H9 (cell line): ENCODE measurements at regions not wholly inside any gene's neighbourhood (a gene's known extent, or its start where the extent isn't known, plus 50 kb on each side); places are given as distances from the start of the nearest gene placed in this dataset.

Experiments used
- DNase-seq: peaks from one replicate; pipeline ENCODE4 v3.0.0-alpha.2; 2017
- H2AFZ ChIP-seq: one replicate; pipeline ENCODE4 v1.6.1; 2013; ENCODE audit warnings: mild to moderate bottlenecking, low read length, control low read depth, moderate library complexity
- H2AK5ac ChIP-seq: 2 replicates; pipeline ENCODE4 v1.6.1; 2013; ENCODE audit warnings: low read length, control low read depth, mixed read lengths; ENCODE audit not compliant: insufficient read length
- H2BK120ac ChIP-seq: one replicate; pipeline ENCODE4 v1.6.1; 2013; ENCODE audit warnings: low read depth, mild to moderate bottlenecking, low read length, control low read depth, inconsistent platforms; ENCODE audit not compliant: poor library complexity, severe bottlenecking
- H2BK12ac ChIP-seq: 2 replicates; pipeline ENCODE4 v1.6.1; 2013; ENCODE audit warnings: low read length, control low read depth, mixed read lengths, low read depth; ENCODE audit not compliant: insufficient read length
- H2BK15ac ChIP-seq: 2 replicates; pipeline ENCODE4 v1.6.1; 2013; ENCODE audit warnings: low read depth, low read length, control low read depth
- H2BK20ac ChIP-seq: one replicate; pipeline ENCODE4 v1.6.1; 2013; ENCODE audit warnings: low read depth, mild to moderate bottlenecking, low read length, control low read depth, inconsistent platforms; ENCODE audit not compliant: poor library complexity, severe bottlenecking
- H2BK5ac ChIP-seq: 2 replicates; pipeline ENCODE4 v1.6.1; 2013; ENCODE audit warnings: low read length, control low read depth, mixed read lengths; ENCODE audit not compliant: insufficient read length
- H3K14ac ChIP-seq: 2 replicates; pipeline ENCODE4 v1.6.1; 2013; ENCODE audit warnings: low read length, control low read depth; ENCODE audit not compliant: insufficient read depth
- H3K18ac ChIP-seq: 2 replicates; pipeline ENCODE4 v1.6.1; 2013; ENCODE audit warnings: low read depth, mild to moderate bottlenecking, mixed read lengths, low read length, control low read depth; ENCODE audit not compliant: insufficient read length
- H3K23ac ChIP-seq: 2 replicates; pipeline ENCODE4 v1.6.1; 2013; ENCODE audit warnings: low read length, control low read depth, mixed read lengths, low read depth; ENCODE audit not compliant: insufficient read length
- H3K23me2 ChIP-seq: 2 replicates; pipeline ENCODE4 v1.6.1; 2013; ENCODE audit warnings: low read depth, mild to moderate bottlenecking, mixed read lengths, low read length, control low read depth; ENCODE audit not compliant: insufficient read length, poor library complexity, severe bottlenecking
- H3K27ac ChIP-seq: 2 replicates; pipeline ENCODE4 v1.5.1; 2013; ENCODE audit warnings: low read length, control low read depth, mixed read lengths, low read depth; ENCODE audit not compliant: insufficient read length
- H3K27me3 ChIP-seq: 2 replicates; pipeline ENCODE4 v1.6.1; 2013; ENCODE audit warnings: low read length, control low read depth, inconsistent platforms; ENCODE audit not compliant: insufficient read depth
- H3K4ac ChIP-seq: 2 replicates; pipeline ENCODE4 v1.6.1; 2013; ENCODE audit warnings: low read depth, mild to moderate bottlenecking, control low read depth, inconsistent platforms, low read length, moderate library complexity
- H3K4me1 ChIP-seq: 2 replicates; pipeline ENCODE4 v1.6.1; 2013; ENCODE audit warnings: low read length, control low read depth, inconsistent platforms; ENCODE audit not compliant: insufficient read depth
- H3K4me2 ChIP-seq: 2 replicates; pipeline ENCODE4 v1.6.1; 2013; ENCODE audit warnings: low read length, control low read depth, mixed read lengths; ENCODE audit not compliant: insufficient read length, insufficient read depth
- H3K56ac ChIP-seq: 2 replicates; pipeline ENCODE4 v1.6.1; 2013; ENCODE audit warnings: low read depth, mild to moderate bottlenecking, mixed read lengths, low read length, control low read depth; ENCODE audit not compliant: insufficient read length
- H3K79me1 ChIP-seq: 2 replicates; pipeline ENCODE4 v1.6.1; 2013; ENCODE audit warnings: low read depth, mild to moderate bottlenecking, moderate library complexity, low read length, control low read depth, inconsistent platforms; ENCODE audit not compliant: insufficient read depth, poor library complexity, severe bottlenecking
- H3K79me2 ChIP-seq: 2 replicates; pipeline ENCODE4 v1.6.1; 2013; ENCODE audit warnings: low read length, control low read depth, inconsistent platforms; ENCODE audit not compliant: insufficient read depth
- H3K9ac ChIP-seq: 2 replicates; pipeline ENCODE4 v1.6.1; 2013; ENCODE audit warnings: low read length, control low read depth, mixed read lengths; ENCODE audit not compliant: insufficient read length; ENCODE audit errors: extremely low read depth
- H3K9me3 ChIP-seq: one replicate; pipeline ENCODE4 v1.6.1; 2013; ENCODE audit warnings: low read depth, low read length, inconsistent platforms; ENCODE audit not compliant: control insufficient read depth
- H3T11ph ChIP-seq: one replicate; pipeline ENCODE4 v1.6.1; 2013; ENCODE audit warnings: mild to moderate bottlenecking, low read length, control low read depth, inconsistent platforms
- H4K20me1 ChIP-seq: one replicate; pipeline ENCODE4 v1.6.1; 2013; ENCODE audit not compliant: control insufficient read depth, insufficient read length, insufficient read depth
- H4K5ac ChIP-seq: 2 replicates; pipeline ENCODE4 v1.6.1; 2013; ENCODE audit warnings: low read depth, mild to moderate bottlenecking, mixed read lengths, low read length, control low read depth; ENCODE audit not compliant: insufficient read length
- H4K8ac ChIP-seq: replicated peaks from 2 replicates; pipeline ENCODE4 v1.6.1; 2013; ENCODE audit warnings: low read length, control low read depth, mixed read lengths, low read depth; ENCODE audit not compliant: insufficient read length
- H4K91ac ChIP-seq: 2 replicates; pipeline ENCODE4 v1.6.1; 2013; ENCODE audit warnings: low read depth, mild to moderate bottlenecking, moderate library complexity, mixed read lengths, low read length, control low read depth; ENCODE audit not compliant: insufficient read length
- H3K27ac Mint-ChIP-seq, 3 experiments: 2 replicates in 2 of 3; 3 replicates in 1 of 3; pipeline ENCODE4 v1.8.0; 2020 to 2021; ENCODE audit warnings: mixed read lengths in 3 of 3, mild to moderate bottlenecking in 1 of 3, moderate library complexity in 1 of 3
- H3K27me3 Mint-ChIP-seq: 2 replicates; pipeline ENCODE4 v1.8.0; 2021; ENCODE audit warnings: low read depth, mild to moderate bottlenecking, moderate library complexity, mixed read lengths
- H3K36me3 Mint-ChIP-seq, 3 experiments: 2 replicates in 2 of 3; 3 replicates in 1 of 3; pipeline ENCODE4 v1.8.0; 2020 to 2021; ENCODE audit warnings: low read depth in 3 of 3, mixed read lengths in 3 of 3; ENCODE audit not compliant: insufficient read depth in 1 of 3
- H3K4me1 Mint-ChIP-seq, 2 experiments: 2 replicates each; pipeline ENCODE4 v1.8.0; 2020; ENCODE audit warnings: mixed read lengths in 2 of 2
- H3K4me3 Mint-ChIP-seq, 2 experiments: 2 replicates in 1 of 2; 3 replicates in 1 of 2; pipeline ENCODE4 v1.8.0; 2020 to 2021; ENCODE audit warnings: mild to moderate bottlenecking in 2 of 2, mixed read lengths in 2 of 2, moderate library complexity in 1 of 2
- H3K9me3 Mint-ChIP-seq, 2 experiments: 2 replicates in 1 of 2; 3 replicates in 1 of 2; pipeline ENCODE4 v1.8.0; 2020; ENCODE audit warnings: mild to moderate bottlenecking in 2 of 2, mixed read lengths in 2 of 2, moderate library complexity in 1 of 2
- TF ChIP-seq, protein P1 (sequence below): fragments of 200-600 bp; sonication (generic); conservative IDR thresholded peaks from 3 replicates; pipeline ENCODE4 v1.8.0; 2021; ENCODE audit warnings: antibody characterized with exemption, mild to moderate bottlenecking

GRCh38 chr18:39455285-39455684, 1889.7 kb upstream of the CELF4 start:
- Mint-ChIP-seq H3K4me3 (no peak overlapping the region), H3K36me3 (no peaks in the 10 kb centered on the region; a peak in 1 of 7 replicates), H3K27me3 (no peaks in the 10 kb centered on the region), H3K9me3 (no peaks in the 10 kb centered on the region), H3K4me1 (peaks cover 0 to 4% of the 10 kb centered on the region in 2 experiments; a peak in 2 of 4 replicates), H3K27ac (no peak overlapping the region)
- TF ChIP-seq, protein P1, sequence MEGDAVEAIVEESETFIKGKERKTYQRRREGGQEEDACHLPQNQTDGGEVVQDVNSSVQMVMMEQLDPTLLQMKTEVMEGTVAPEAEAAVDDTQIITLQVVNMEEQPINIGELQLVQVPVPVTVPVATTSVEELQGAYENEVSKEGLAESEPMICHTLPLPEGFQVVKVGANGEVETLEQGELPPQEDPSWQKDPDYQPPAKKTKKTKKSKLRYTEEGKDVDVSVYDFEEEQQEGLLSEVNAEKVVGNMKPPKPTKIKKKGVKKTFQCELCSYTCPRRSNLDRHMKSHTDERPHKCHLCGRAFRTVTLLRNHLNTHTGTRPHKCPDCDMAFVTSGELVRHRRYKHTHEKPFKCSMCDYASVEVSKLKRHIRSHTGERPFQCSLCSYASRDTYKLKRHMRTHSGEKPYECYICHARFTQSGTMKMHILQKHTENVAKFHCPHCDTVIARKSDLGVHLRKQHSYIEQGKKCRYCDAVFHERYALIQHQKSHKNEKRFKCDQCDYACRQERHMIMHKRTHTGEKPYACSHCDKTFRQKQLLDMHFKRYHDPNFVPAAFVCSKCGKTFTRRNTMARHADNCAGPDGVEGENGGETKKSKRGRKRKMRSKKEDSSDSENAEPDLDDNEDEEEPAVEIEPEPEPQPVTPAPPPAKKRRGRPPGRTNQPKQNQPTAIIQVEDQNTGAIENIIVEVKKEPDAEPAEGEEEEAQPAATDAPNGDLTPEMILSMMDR, result no peak
- H3K4me2 ChIP-seq, result no peak overlapping the region
- no peak overlapping the region for H3K56ac ChIP-seq
- H3K27ac ChIP-seq, result no peak overlapping the region
- no peaks in the 10 kb centered on the region for H3K23me2 ChIP-seq
- no peak overlapping the region for H3K23ac ChIP-seq
- no peaks in the 10 kb centered on the region for H3K79me1 ChIP-seq
- H2BK15ac ChIP-seq, result no peak overlapping the region
- H3K9me3 ChIP-seq, result no peaks in the 10 kb centered on the region
- no peaks in the 10 kb centered on the region for H3K4me1 ChIP-seq
- H4K8ac ChIP-seq, result no peak overlapping the region
- no peak overlapping the region for H3K4ac ChIP-seq
- peak overlapping the region; percentile 53 for H4K5ac ChIP-seq
- no peak overlapping the region for H2AK5ac ChIP-seq
- H3K14ac ChIP-seq, result no peak overlapping the region
- H3K27me3 ChIP-seq, result no peaks in the 10 kb centered on the region
- no peak overlapping the region for H2BK12ac ChIP-seq
- H3K18ac ChIP-seq, result no peak overlapping the region
- H2BK120ac ChIP-seq, result no peak overlapping the region
- no peak overlapping the region for H3K9ac ChIP-seq
- no peak for DNase-seq
- no peak overlapping the region for H2AFZ ChIP-seq
- H3T11ph ChIP-seq, result no peak overlapping the region
- H2BK5ac ChIP-seq, result no peak overlapping the region
- no peak overlapping the region for H2BK20ac ChIP-seq
- no peak overlapping the region for H4K91ac ChIP-seq
- no peaks in the 10 kb centered on the region for H3K79me2 ChIP-seq
- H4K20me1 ChIP-seq, result no peaks in the 10 kb centered on the region
